ENCODE measurements at regions not wholly inside any gene's neighbourhood (a gene's known extent, or its start where the extent isn't known, plus 50 kb on each side); places are given as distances from the start of the nearest gene placed in this dataset.

- TF ChIP-seq POLR2AphosphoS5 (IDR thresholded peaks at IDR 0.05) (no peak), EP300 (IDR thresholded peaks at IDR 0.05) (no peak), CTCF (IDR thresholded peaks at IDR 0.05) (no peak), POLR2A (IDR thresholded peaks at IDR 0.05) (no peak)
- H3K4me3 ChIP-seq = no peak overlapping the region
- no peaks in the 10 kb centered on the region for H3K36me3 ChIP-seq
- H3K27me3 ChIP-seq = no peaks in the 10 kb centered on the region
- no peak overlapping the region for H3K27ac ChIP-seq
- H3K9me3 ChIP-seq = no peaks in the 10 kb centered on the region
- no peaks in the 10 kb centered on the region for H3K4me1 ChIP-seq
- DNase-seq (ENCODE audit: low spot score in 2 of 2) = no peak
Measured at GRCh38 chr3:5784690-5785089, 597.2 kb downstream of the EDEM1 start.

DNA sequence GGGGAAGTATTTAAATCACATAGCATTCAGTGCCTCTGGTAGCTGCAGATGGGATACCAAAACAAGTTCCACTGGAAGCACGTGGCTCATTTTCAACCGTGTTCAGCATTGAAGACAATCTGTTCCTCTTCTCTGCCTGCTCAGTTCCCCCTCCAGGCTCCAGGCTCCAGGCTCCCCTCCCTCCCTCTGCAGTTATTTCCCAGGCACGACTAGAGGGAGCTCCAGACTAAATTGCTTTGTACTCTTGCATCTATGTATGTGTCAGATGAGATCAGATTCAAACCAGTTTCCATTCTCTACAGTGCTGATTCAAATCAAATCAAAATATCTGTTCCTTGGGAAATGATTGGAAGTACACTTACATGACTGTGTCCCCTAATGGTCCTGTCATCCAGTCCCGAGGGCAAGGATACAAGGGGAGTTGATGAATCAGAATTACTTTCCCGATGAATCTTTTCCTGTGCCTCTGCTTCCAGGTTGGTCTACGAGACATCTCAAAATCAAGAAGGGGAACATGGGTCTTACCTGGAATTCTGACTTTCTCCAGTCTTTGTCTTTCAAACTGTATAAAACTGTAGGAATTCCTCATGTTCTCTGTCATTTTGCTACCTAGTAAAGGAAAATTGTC is 600.5 kb downstream of the EDEM1 start:
- 28% methylated on average over 6 of the region's 6 CpGs for WGBS
- Histone ChIP-seq H3K9me3 (no peaks in the 10 kb centered on the region), H3K27me3 (no peaks in the 10 kb centered on the region), H3K4me1 (no peaks in the 10 kb centered on the region), H3K4me3 (no peak overlapping the region), H3K27ac (no peak overlapping the region), H3K36me3 (no peaks in the 10 kb centered on the region)
- no peak for DNase-seq (ENCODE audit: low spot score in 2 of 2)
- TF ChIP-seq POLR2A (IDR thresholded peaks at IDR 0.05) (no peak), CTCF (IDR thresholded peaks at IDR 0.05) (no peak), EP300 (IDR thresholded peaks at IDR 0.05) (no peak), POLR2AphosphoS5 (IDR thresholded peaks at IDR 0.05) (no peak)

- TF ChIP-seq CTCF (IDR thresholded peaks at IDR 0.05) = no peak
- no peak for TF ChIP-seq POLR2AphosphoS5 (IDR thresholded peaks at IDR 0.05)
- TF ChIP-seq EP300 (IDR thresholded peaks at IDR 0.05) = no peak
- no peak for TF ChIP-seq POLR2A (IDR thresholded peaks at IDR 0.05)
- H3K36me3 ChIP-seq = no peaks in the 10 kb centered on the region
- H3K4me1 ChIP-seq = no peaks in the 10 kb centered on the region
- no peak for DNase-seq (ENCODE audit: low spot score in 2 of 2)
- no peaks in the 10 kb centered on the region for H3K27me3 ChIP-seq
- H3K4me3 ChIP-seq = no peak overlapping the region
- WGBS = 71% methylated on average over 5 of the region's 5 CpGs
- no peaks in the 10 kb centered on the region for H3K9me3 ChIP-seq
- H3K27ac ChIP-seq = no peak overlapping the region
Measured at GRCh38 chr3:5788496-5788895, 601.0 kb downstream of the EDEM1 start.

GRCh38 chr3:5791558-5791957 is 604.1 kb downstream of the EDEM1 start:
- no peak for TF ChIP-seq POLR2AphosphoS5 (IDR thresholded peaks at IDR 0.05)
- Histone ChIP-seq H3K4me1 (no peaks in the 10 kb centered on the region), H3K9me3 (no peaks in the 10 kb centered on the region), H3K27me3 (no peaks in the 10 kb centered on the region), H3K4me3 (no peak overlapping the region), H3K27ac (no peak overlapping the region), H3K36me3 (no peaks in the 10 kb centered on the region)
- no peak for DNase-seq (ENCODE audit: low spot score in 2 of 2)
- 83% methylated on average over 1 of the region's 1 CpG for WGBS

GRCh38 chr3:5796541-5796940 is 609.0 kb downstream of the EDEM1 start:
- H3K27ac ChIP-seq = no peak overlapping the region
- 48% methylated on average over 2 of the region's 2 CpGs for WGBS
- DNase-seq (ENCODE audit: low spot score in 2 of 2) = no peak
- no peak for TF ChIP-seq EP300 (IDR thresholded peaks at IDR 0.05)
- no peak for TF ChIP-seq POLR2AphosphoS5 (IDR thresholded peaks at IDR 0.05)
- no peak for TF ChIP-seq CTCF (IDR thresholded peaks at IDR 0.05)
- TF ChIP-seq POLR2A (IDR thresholded peaks at IDR 0.05) = no peak
- H3K4me1 ChIP-seq = no peaks in the 10 kb centered on the region
- H3K27me3 ChIP-seq = no peaks in the 10 kb centered on the region
- H3K4me3 ChIP-seq = no peak overlapping the region
- H3K9me3 ChIP-seq = no peaks in the 10 kb centered on the region
- H3K36me3 ChIP-seq = no peaks in the 10 kb centered on the region

GRCh38 chr3:5798809-5799208 is 611.3 kb downstream of the EDEM1 start:
- TF ChIP-seq CTCF (IDR thresholded peaks at IDR 0.05) (no peak), POLR2AphosphoS5 (IDR thresholded peaks at IDR 0.05) (no peak), EP300 (IDR thresholded peaks at IDR 0.05) (no peak), POLR2A (IDR thresholded peaks at IDR 0.05) (no peak)

More at GRCh38 chr3:5798809-5799208, 611.3 kb downstream of the EDEM1 start:
- H3K4me3 ChIP-seq = no peak overlapping the region
- no peaks in the 10 kb centered on the region for H3K27me3 ChIP-seq
- no peaks in the 10 kb centered on the region for H3K4me1 ChIP-seq
- no peak overlapping the region for H3K27ac ChIP-seq
- H3K36me3 ChIP-seq = no peaks in the 10 kb centered on the region
- DNase-seq (ENCODE audit: low spot score in 2 of 2) = no peak
- 83% methylated on average over 2 of the region's 2 CpGs for WGBS
- no peaks in the 10 kb centered on the region for H3K9me3 ChIP-seq
